ENCODE measurements at regions not wholly inside any gene's neighbourhood (a gene's known extent, or its start where the extent isn't known, plus 50 kb on each side); places are given as distances from the start of the nearest gene placed in this dataset.
A peak's percentile ranks its signal among the peaks of the same experiment; 100 is the strongest.

- no peak for DNase-seq
- no peak for TF ChIP-seq POLR2A (IDR thresholded peaks at IDR 0.05)
- no peak for TF ChIP-seq CTCF (IDR thresholded peaks at IDR 0.05)
- Histone ChIP-seq H3K4me1 (peaks cover 0 to 9% (median 2%) of the 10 kb centered on the region in 4 donors), H3K27ac (no peak overlapping the region), H3K9me3 (no peaks in the 10 kb centered on the region), H3K4me3 (no peak overlapping the region), H3K27me3 (no peaks in the 10 kb centered on the region), H3K36me3 (no peaks in the 10 kb centered on the region)
- ATAC-seq: peak in 3 of 4 donors; percentile 18 to 68 (median 22)
- 63% methylated on average over 4 of the region's 4 CpGs for WGBS (ENCODE audit: insufficient coverage, low coverage, low lambda C conversion rate, missing lambda C conversion rate)
- intact Hi-C loops (cut with DNase I): no loop called here
Measured at GRCh38 chr2:226611196-226611943, 188.2 kb downstream of the IRS1 start.

- DNase-seq (no peak), ATAC-seq (no peak)
- H3K27me3 ChIP-seq: no peaks in the 10 kb centered on the region
- no peaks in the 10 kb centered on the region for H3K9me3 ChIP-seq
- peaks cover 0 to 9% (median 0%) of the 10 kb centered on the region in 4 donors for H3K4me1 ChIP-seq
- TF ChIP-seq CTCF (IDR thresholded peaks at IDR 0.05) (no peak), POLR2A (IDR thresholded peaks at IDR 0.05) (no peak)
- 27% methylated on average over 1 of the region's 1 CpG for WGBS (ENCODE audit: insufficient coverage, low coverage, low lambda C conversion rate, missing lambda C conversion rate)
- H3K36me3 ChIP-seq: no peaks in the 10 kb centered on the region
- intact Hi-C loops (cut with DNase I): no loop called here
- H3K27ac ChIP-seq: no peak overlapping the region
- H3K4me3 ChIP-seq: no peak overlapping the region
Measured at GRCh38 chr2:226609366-226609765, 190.3 kb downstream of the IRS1 start.

- DNase-seq (no peak), ATAC-seq (no peak)
- TF ChIP-seq POLR2A (IDR thresholded peaks at IDR 0.05) (no peak), CTCF (IDR thresholded peaks at IDR 0.05) (no peak)
- intact Hi-C loops (cut with DNase I): no loop called here
- H3K4me3 ChIP-seq: no peak overlapping the region
- 70% methylated on average over 5 of the region's 5 CpGs for WGBS (ENCODE audit: insufficient coverage, low coverage, low lambda C conversion rate, missing lambda C conversion rate)
- no peaks in the 10 kb centered on the region for H3K27me3 ChIP-seq
- no peaks in the 10 kb centered on the region for H3K9me3 ChIP-seq
- H3K27ac ChIP-seq: no peak overlapping the region
- H3K36me3 ChIP-seq: no peaks in the 10 kb centered on the region
- peaks cover 0 to 9% (median 0%) of the 10 kb centered on the region in 4 donors for H3K4me1 ChIP-seq
Measured at GRCh38 chr2:226608451-226608850, 191.2 kb downstream of the IRS1 start.

GRCh38 chr2:226607379-226607778 is 192.2 kb downstream of the IRS1 start:
- TF ChIP-seq POLR2A (IDR thresholded peaks at IDR 0.05) (no peak), CTCF (IDR thresholded peaks at IDR 0.05) (no peak)
- intact Hi-C loops (cut with DNase I): no loop called here
- H3K9me3 ChIP-seq: no peaks in the 10 kb centered on the region
- H3K4me3 ChIP-seq: no peak overlapping the region
- no peak for ATAC-seq
- no peak for DNase-seq
- no peaks in the 10 kb centered on the region for H3K36me3 ChIP-seq
- no peak overlapping the region for H3K27ac ChIP-seq
- peaks cover 0 to 9% (median 0%) of the 10 kb centered on the region in 4 donors for H3K4me1 ChIP-seq
- H3K27me3 ChIP-seq: no peaks in the 10 kb centered on the region
- WGBS (ENCODE audit: insufficient coverage, low coverage, low lambda C conversion rate, missing lambda C conversion rate): 92% methylated on average over 2 of the region's 4 CpGs
